ENCODE measurements at regions not wholly inside any gene's neighbourhood (a gene's known extent, or its start where the extent isn't known, plus 50 kb on each side); places are given as distances from the start of the nearest gene placed in this dataset.

- TF ChIP-seq, protein P1, sequence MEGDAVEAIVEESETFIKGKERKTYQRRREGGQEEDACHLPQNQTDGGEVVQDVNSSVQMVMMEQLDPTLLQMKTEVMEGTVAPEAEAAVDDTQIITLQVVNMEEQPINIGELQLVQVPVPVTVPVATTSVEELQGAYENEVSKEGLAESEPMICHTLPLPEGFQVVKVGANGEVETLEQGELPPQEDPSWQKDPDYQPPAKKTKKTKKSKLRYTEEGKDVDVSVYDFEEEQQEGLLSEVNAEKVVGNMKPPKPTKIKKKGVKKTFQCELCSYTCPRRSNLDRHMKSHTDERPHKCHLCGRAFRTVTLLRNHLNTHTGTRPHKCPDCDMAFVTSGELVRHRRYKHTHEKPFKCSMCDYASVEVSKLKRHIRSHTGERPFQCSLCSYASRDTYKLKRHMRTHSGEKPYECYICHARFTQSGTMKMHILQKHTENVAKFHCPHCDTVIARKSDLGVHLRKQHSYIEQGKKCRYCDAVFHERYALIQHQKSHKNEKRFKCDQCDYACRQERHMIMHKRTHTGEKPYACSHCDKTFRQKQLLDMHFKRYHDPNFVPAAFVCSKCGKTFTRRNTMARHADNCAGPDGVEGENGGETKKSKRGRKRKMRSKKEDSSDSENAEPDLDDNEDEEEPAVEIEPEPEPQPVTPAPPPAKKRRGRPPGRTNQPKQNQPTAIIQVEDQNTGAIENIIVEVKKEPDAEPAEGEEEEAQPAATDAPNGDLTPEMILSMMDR (IDR thresholded peaks at IDR 0.05; ENCODE audit: borderline replicate concordance, extremely low read depth, low read length, poor library complexity, severe bottlenecking), result no peak
- TF ChIP-seq EZH2 (IDR thresholded peaks at IDR 0.05; ENCODE audit: borderline replicate concordance, low read depth, low read length, severe bottlenecking), result no peak
These were observed 2568.3 kb upstream of the TPTE start for GRCh38 chr21:7953058-7953457.
